HEK293 (cell line): ENCODE measurements at regions not wholly inside any gene's neighbourhood (a gene's known extent, or its start where the extent isn't known, plus 50 kb on each side); places are given as distances from the start of the nearest gene placed in this dataset.

Experiments used
- CTCF ChIP-seq: fragments of 450-650 bp; formaldehyde crosslinking; IDR thresholded peaks from 2 replicates; pipeline ENCODE4 v1.5.1; 2016; ENCODE audit warnings: missing biosample characterization, missing genetic modification characterization
- HIC1 ChIP-seq: fragments of 450-650 bp; formaldehyde crosslinking; IDR thresholded peaks from 2 replicates; pipeline ENCODE4 v1.5.1; 2016; ENCODE audit warnings: missing biosample characterization, missing genetic modification characterization
- SCRT1 ChIP-seq: fragments of 450-650 bp; formaldehyde crosslinking; IDR thresholded peaks from 2 replicates; pipeline ENCODE4 v1.5.1; 2016; ENCODE audit warnings: missing biosample characterization, missing genetic modification characterization, borderline replicate concordance
- TCF7L2 ChIP-seq: IDR thresholded peaks from 2 replicates; pipeline ENCODE4 v1.6.1; 2011; ENCODE audit warnings: low read depth, mild to moderate bottlenecking, inconsistent platforms, low read length, moderate library complexity, borderline replicate concordance
- ZBTB8A ChIP-seq: fragments of 450-650 bp; formaldehyde crosslinking; IDR thresholded peaks from 2 replicates; pipeline ENCODE4 v1.5.1; 2016; ENCODE audit warnings: missing biosample characterization, missing genetic modification characterization
- ZFP41 ChIP-seq: fragments of 450-650 bp; formaldehyde crosslinking; IDR thresholded peaks from 2 replicates; pipeline ENCODE4 v1.5.1; 2016; ENCODE audit warnings: missing biosample characterization, missing genetic modification characterization, borderline replicate concordance
- ZNF221 ChIP-seq: fragments of 450-650 bp; formaldehyde crosslinking; IDR thresholded peaks from 2 replicates; pipeline ENCODE4 v1.5.1; 2017; ENCODE audit warnings: missing biosample characterization, missing genetic modification characterization, borderline replicate concordance
- ZNF292 ChIP-seq: fragments of 450-650 bp; formaldehyde crosslinking; IDR thresholded peaks from 2 replicates; pipeline ENCODE4 v1.5.1; 2016; ENCODE audit warnings: low read depth, missing biosample characterization, missing genetic modification characterization, borderline replicate concordance
- ZNF768 ChIP-seq: fragments of 450-650 bp; formaldehyde crosslinking; IDR thresholded peaks from 2 replicates; pipeline ENCODE4 v1.5.1; 2018; ENCODE audit warnings: missing biosample characterization, mild to moderate bottlenecking, missing genetic modification characterization

GRCh38 chr4:181281451-181281850 lies 961.8 kb upstream of the TENM3 start:
- no peak for TF ChIP-seq ZNF292 (tag by site-specific recombination)
- no peak for TF ChIP-seq TCF7L2
- TF ChIP-seq CTCF, result no peak
- TF ChIP-seq ZFP41 (tag by site-specific recombination), result no peak
- TF ChIP-seq ZBTB8A, result no peak
- no peak for TF ChIP-seq HIC1 (tag by site-specific recombination)
- TF ChIP-seq ZNF768 (tag by site-specific recombination), result no peak
- no peak for TF ChIP-seq SCRT1
- no peak for TF ChIP-seq ZNF221 (tag by site-specific recombination)
